Fibroblast of the aortic adventitia (primary cell): ENCODE measurements at regions not wholly inside any gene's neighbourhood (a gene's known extent, or its start where the extent isn't known, plus 50 kb on each side); places are given as distances from the start of the nearest gene placed in this dataset.
A peak's percentile ranks its signal among the peaks of the same experiment; 100 is the strongest.

Source experiments
- DNase-seq: peaks from one replicate; pipeline ENCODE4 v3.0.0-alpha.2; 2010; ENCODE audit warnings: low read depth
- H3K4me3 ChIP-seq: 2 replicates; pipeline ENCODE4 v1.5.1; 2011; ENCODE audit warnings: low read depth, mild to moderate bottlenecking, control low read depth, low read length, moderate library complexity
- TF ChIP-seq, protein P1 (sequence below): IDR thresholded peaks from 2 replicates; pipeline ENCODE4 v1.5.1; 2011; ENCODE audit warnings: mild to moderate bottlenecking, low read length, control low read depth, inconsistent platforms; ENCODE audit not compliant: insufficient read depth

- peak; percentile 37 for DNase-seq
- TF ChIP-seq, protein P1, sequence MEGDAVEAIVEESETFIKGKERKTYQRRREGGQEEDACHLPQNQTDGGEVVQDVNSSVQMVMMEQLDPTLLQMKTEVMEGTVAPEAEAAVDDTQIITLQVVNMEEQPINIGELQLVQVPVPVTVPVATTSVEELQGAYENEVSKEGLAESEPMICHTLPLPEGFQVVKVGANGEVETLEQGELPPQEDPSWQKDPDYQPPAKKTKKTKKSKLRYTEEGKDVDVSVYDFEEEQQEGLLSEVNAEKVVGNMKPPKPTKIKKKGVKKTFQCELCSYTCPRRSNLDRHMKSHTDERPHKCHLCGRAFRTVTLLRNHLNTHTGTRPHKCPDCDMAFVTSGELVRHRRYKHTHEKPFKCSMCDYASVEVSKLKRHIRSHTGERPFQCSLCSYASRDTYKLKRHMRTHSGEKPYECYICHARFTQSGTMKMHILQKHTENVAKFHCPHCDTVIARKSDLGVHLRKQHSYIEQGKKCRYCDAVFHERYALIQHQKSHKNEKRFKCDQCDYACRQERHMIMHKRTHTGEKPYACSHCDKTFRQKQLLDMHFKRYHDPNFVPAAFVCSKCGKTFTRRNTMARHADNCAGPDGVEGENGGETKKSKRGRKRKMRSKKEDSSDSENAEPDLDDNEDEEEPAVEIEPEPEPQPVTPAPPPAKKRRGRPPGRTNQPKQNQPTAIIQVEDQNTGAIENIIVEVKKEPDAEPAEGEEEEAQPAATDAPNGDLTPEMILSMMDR, result no peak
Measured at GRCh38 chr2:18788592-18788991, 199.2 kb upstream of the NT5C1B start.

GRCh38 chr2:18787726-18788125 lies 198.4 kb upstream of the NT5C1B start:
- no peak overlapping the region for H3K4me3 ChIP-seq
- no peak for DNase-seq
- TF ChIP-seq, protein P1, result no peak

More at GRCh38 chr2:18788592-18788991, 199.2 kb upstream of the NT5C1B start:
- H3K4me3 ChIP-seq, result no peak overlapping the region

DNA sequence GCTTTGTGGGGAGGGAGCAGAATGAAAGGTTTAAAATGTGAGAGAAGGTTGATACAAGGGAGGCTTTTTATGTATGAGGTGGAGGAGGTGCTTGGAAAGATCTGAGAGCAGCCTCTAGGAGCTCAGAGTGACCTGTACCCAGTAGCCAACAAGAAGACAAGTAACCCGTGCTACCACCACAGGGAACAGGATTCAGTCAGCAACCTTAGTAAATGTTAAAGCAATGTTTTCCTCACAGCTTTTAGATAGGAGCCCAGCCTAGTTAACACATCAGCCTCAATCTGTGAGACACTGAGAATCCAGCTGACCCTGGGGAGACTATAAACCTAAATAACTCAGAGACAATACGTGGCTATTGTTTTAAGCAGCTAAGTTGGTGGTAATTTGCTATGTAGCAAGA lies 194.9 kb upstream of the NT5C1B start:
- no peak overlapping the region for H3K4me3 ChIP-seq
- DNase-seq, result no peak
- TF ChIP-seq, protein P1, result no peak

- no peak for DNase-seq
- TF ChIP-seq, protein P1, result no peak
- no peak overlapping the region for H3K4me3 ChIP-seq
Measured at GRCh38 chr2:18781541-18782280, 192.3 kb upstream of the NT5C1B start.

DNA sequence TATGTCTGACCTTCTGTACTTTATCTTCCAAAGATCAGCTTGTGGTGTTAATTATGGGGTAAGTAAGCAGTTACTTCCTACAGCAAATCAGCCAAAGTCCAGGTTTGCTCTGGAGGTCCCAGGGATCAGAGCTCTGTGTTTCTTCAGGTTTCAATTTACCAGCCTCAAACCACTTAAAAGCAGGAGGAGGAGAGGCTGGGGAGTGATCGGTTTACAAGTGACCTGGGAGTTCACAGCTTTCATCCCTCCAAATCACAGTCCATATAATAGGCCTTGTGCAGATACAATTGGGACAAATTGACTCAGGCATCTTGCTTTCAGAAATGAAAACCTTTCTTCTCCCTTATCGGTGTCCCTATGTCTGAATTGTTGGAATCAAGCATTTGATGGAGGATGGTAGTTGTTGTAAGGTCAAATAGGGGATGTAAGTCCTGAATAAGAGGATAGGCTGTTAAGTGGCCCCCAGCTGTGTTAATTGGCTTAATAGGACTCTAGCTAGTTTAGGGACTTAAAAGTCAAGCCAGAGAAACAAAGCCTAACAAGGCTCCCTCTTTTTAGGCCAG lies 188.0 kb upstream of the NT5C1B start:
- TF ChIP-seq, protein P1, result no peak
- no peak overlapping the region for H3K4me3 ChIP-seq
- no peak for DNase-seq

DNA sequence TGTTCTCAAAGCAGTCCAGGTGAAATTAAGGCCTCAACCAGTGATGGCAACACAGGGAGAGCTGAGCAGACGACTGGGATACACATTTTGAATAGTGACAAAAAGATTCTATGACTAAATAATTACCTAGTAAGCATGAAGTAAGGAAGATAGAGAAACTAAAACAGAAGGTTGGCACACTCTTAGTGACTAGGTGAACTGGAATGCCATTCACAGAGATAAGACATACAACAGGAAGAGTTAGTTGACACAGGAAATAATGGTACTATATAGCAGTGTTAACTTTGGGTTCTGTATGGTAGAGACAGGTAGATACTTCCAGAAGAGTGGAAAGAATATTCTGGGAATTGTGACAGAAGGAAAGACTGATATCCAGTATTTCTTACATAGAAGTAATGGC lies 181.8 kb upstream of the NT5C1B start:
- DNase-seq, result peak; percentile 35
- no peak overlapping the region for H3K4me3 ChIP-seq
- TF ChIP-seq, protein P1, result no peak
